ENCODE measurements at regions not wholly inside any gene's neighbourhood (a gene's known extent, or its start where the extent isn't known, plus 50 kb on each side); places are given as distances from the start of the nearest gene placed in this dataset.

GRCh38 chr2:167817908-167818307 lies 429.5 kb downstream of the STK39 start:
- TF ChIP-seq EZH2phosphoT487 (IDR thresholded peaks at IDR 0.05; ENCODE audit: low read length): no peak
- TF ChIP-seq CTCF (IDR thresholded peaks at IDR 0.05; ENCODE audit: low read length): no peak
- TF ChIP-seq EZH2 (optimal IDR thresholded peaks at IDR 0.05; ENCODE audit: low read depth, low read length): no peak

GRCh38 chr2:167817422-167817821 lies 430.0 kb downstream of the STK39 start:
- no peaks in the 10 kb centered on the region for H4K20me1 ChIP-seq (ENCODE audit: insufficient read depth, low read length)
- no peak overlapping the region for H3K4me2 ChIP-seq (ENCODE audit: low read depth, low read length)

More at GRCh38 chr2:167817908-167818307, 429.5 kb downstream of the STK39 start:
- Histone ChIP-seq H3K27me3 (replicated peaks; ENCODE audit: insufficient read depth, low read length) (no peaks in the 10 kb centered on the region), H2AFZ (ENCODE audit: low read length) (no peak overlapping the region), H3K9me2 (replicated peaks; ENCODE audit: insufficient read depth, low read length) (no peaks in the 10 kb centered on the region), H3K27ac (ENCODE audit: low read length) (no peak overlapping the region), H3K4me2 (ENCODE audit: low read depth, low read length) (no peak overlapping the region), H3K4me3 (ENCODE audit: low read length) (no peak overlapping the region), H3K4me1 (ENCODE audit: low read length) (no peaks in the 10 kb centered on the region), H3K9me3 (replicated peaks; ENCODE audit: insufficient read depth, low read length) (no peaks in the 10 kb centered on the region), H3K9ac (ENCODE audit: low read length) (no peak overlapping the region), H3K79me2 (ENCODE audit: low read length) (no peaks in the 10 kb centered on the region), H4K20me1 (ENCODE audit: insufficient read depth, low read length) (no peaks in the 10 kb centered on the region), H3F3A (ENCODE audit: insufficient read depth, low read length) (no peaks in the 10 kb centered on the region), H3K36me3 (replicated peaks; ENCODE audit: insufficient read depth, low read length) (no peaks in the 10 kb centered on the region)
- DNase-seq: no peak

GRCh38 chr2:167816874-167817290 lies 430.5 kb downstream of the STK39 start:
- Histone ChIP-seq H3K9me3 (replicated peaks; ENCODE audit: insufficient read depth, low read length) (no peaks in the 10 kb centered on the region), H2AFZ (ENCODE audit: low read length) (no peak overlapping the region), H3K36me3 (replicated peaks; ENCODE audit: insufficient read depth, low read length) (no peaks in the 10 kb centered on the region), H3K9ac (ENCODE audit: low read length) (no peak overlapping the region), H3F3A (ENCODE audit: insufficient read depth, low read length) (no peaks in the 10 kb centered on the region), H3K4me1 (ENCODE audit: low read length) (no peaks in the 10 kb centered on the region), H3K4me2 (ENCODE audit: low read depth, low read length) (no peak overlapping the region), H3K27me3 (replicated peaks; ENCODE audit: insufficient read depth, low read length) (no peaks in the 10 kb centered on the region), H3K79me2 (ENCODE audit: low read length) (no peaks in the 10 kb centered on the region), H3K4me3 (ENCODE audit: low read length) (no peak overlapping the region), H3K27ac (ENCODE audit: low read length) (no peak overlapping the region), H3K9me2 (replicated peaks; ENCODE audit: insufficient read depth, low read length) (no peaks in the 10 kb centered on the region), H4K20me1 (ENCODE audit: insufficient read depth, low read length) (no peaks in the 10 kb centered on the region)
- no peak for DNase-seq
- TF ChIP-seq EZH2phosphoT487 (IDR thresholded peaks at IDR 0.05; ENCODE audit: low read length): no peak
- no peak for TF ChIP-seq EZH2 (optimal IDR thresholded peaks at IDR 0.05; ENCODE audit: low read depth, low read length)
- no peak for TF ChIP-seq CTCF (IDR thresholded peaks at IDR 0.05; ENCODE audit: low read length)

More at GRCh38 chr2:167817422-167817821, 430.0 kb downstream of the STK39 start:
- no peaks in the 10 kb centered on the region for H3K9me3 ChIP-seq (replicated peaks; ENCODE audit: insufficient read depth, low read length)
- no peaks in the 10 kb centered on the region for H3K9me2 ChIP-seq (replicated peaks; ENCODE audit: insufficient read depth, low read length)
- H3K79me2 ChIP-seq (ENCODE audit: low read length): no peaks in the 10 kb centered on the region
- H3F3A ChIP-seq (ENCODE audit: insufficient read depth, low read length): no peaks in the 10 kb centered on the region
- H3K9ac ChIP-seq (ENCODE audit: low read length): no peak overlapping the region
- H3K4me3 ChIP-seq (ENCODE audit: low read length): no peak overlapping the region
- DNase-seq: no peak
- no peaks in the 10 kb centered on the region for H3K27me3 ChIP-seq (replicated peaks; ENCODE audit: insufficient read depth, low read length)
- H2AFZ ChIP-seq (ENCODE audit: low read length): no peak overlapping the region
- H3K36me3 ChIP-seq (replicated peaks; ENCODE audit: insufficient read depth, low read length): no peaks in the 10 kb centered on the region
- TF ChIP-seq EZH2phosphoT487 (IDR thresholded peaks at IDR 0.05; ENCODE audit: low read length): no peak
- no peak for TF ChIP-seq CTCF (IDR thresholded peaks at IDR 0.05; ENCODE audit: low read length)
- TF ChIP-seq EZH2 (optimal IDR thresholded peaks at IDR 0.05; ENCODE audit: low read depth, low read length): no peak
- H3K27ac ChIP-seq (ENCODE audit: low read length): no peak overlapping the region
- no peaks in the 10 kb centered on the region for H3K4me1 ChIP-seq (ENCODE audit: low read length)

Measured in MM.1S (cell line).